Tibial nerve (tissue), 4 donors: ENCODE measurements at regions not wholly inside any gene's neighbourhood (a gene's known extent, or its start where the extent isn't known, plus 50 kb on each side); places are given as distances from the start of the nearest gene placed in this dataset.

Experiments
- CTCF ChIP-seq, 5 experiments: fragments of 200-600 bp in 3 of 5; fragments of 450-650 bp in 2 of 5; sonication (generic) in 3 of 5; IDR thresholded peaks; one replicate each; pipeline ENCODE4 v1.5.1; 2016 to 2019; ENCODE audit warnings: antibody characterized with exemption in 5 of 5, mild to moderate bottlenecking in 3 of 5, moderate library complexity in 2 of 5
- EP300 ChIP-seq, 2 donors: sonication (generic); formaldehyde crosslinking; IDR thresholded peaks; one replicate each; pipeline ENCODE4 v1.6.1; 2017; ENCODE audit warnings: antibody characterized with exemption in 2 of 2, mild to moderate bottlenecking in 1 of 2
- POLR2A ChIP-seq, 2 donors: fragments of 450-650 bp; IDR thresholded peaks; one replicate each; pipeline ENCODE4 v1.6.1; 2017; ENCODE audit warnings: antibody characterized with exemption in 2 of 2, mild to moderate bottlenecking in 2 of 2, moderate library complexity in 2 of 2

- TF ChIP-seq EP300 (IDR thresholded peaks at IDR 0.05) (no peak), POLR2A (IDR thresholded peaks at IDR 0.05) (no peak), CTCF (IDR thresholded peaks at IDR 0.05) (no peak)
Observed at GRCh38 chr2:49532702-49533101, 378.4 kb upstream of the FSHR start.
